Liver (tissue), 8 donors: ENCODE measurements at regions not wholly inside any gene's neighbourhood (a gene's known extent, or its start where the extent isn't known, plus 50 kb on each side); places are given as distances from the start of the nearest gene placed in this dataset.

Experiments used
- DNase-seq: peaks from one replicate; pipeline ENCODE4 v3.0.0-alpha.2; 2017; ENCODE audit warnings: low spot score
- H3K27ac ChIP-seq, 2 donors: one replicate each; pipeline ENCODE4 v1.7.0; 2013; ENCODE audit warnings: inconsistent platforms in 2 of 2, low read length in 2 of 2, control low read depth in 1 of 2, low read depth in 1 of 2, mild to moderate bottlenecking in 1 of 2
- H3K27me3 ChIP-seq, 4 donors: one replicate each; pipeline versions ENCODE4 v1.6.1 to v1.7.0; 2013; ENCODE audit warnings: low read length in 3 of 4, inconsistent platforms in 1 of 4, mild to moderate bottlenecking in 1 of 4, moderate library complexity in 1 of 4; ENCODE audit not compliant: control insufficient read depth in 4 of 4, insufficient read depth in 4 of 4
- H3K36me3 ChIP-seq, 4 donors: one replicate each; pipeline versions ENCODE4 v1.6.1 to v1.7.0; 2013; ENCODE audit warnings: low read length in 3 of 4, mild to moderate bottlenecking in 3 of 4, low read depth in 1 of 4, moderate library complexity in 1 of 4; ENCODE audit not compliant: control insufficient read depth in 4 of 4, insufficient read depth in 3 of 4
- H3K4me1 ChIP-seq, 4 donors: one replicate each; pipeline versions ENCODE4 v1.6.1 to v1.7.0; 2013; ENCODE audit warnings: low read length in 3 of 4, mild to moderate bottlenecking in 3 of 4, moderate library complexity in 1 of 4; ENCODE audit not compliant: control insufficient read depth in 4 of 4, insufficient read depth in 4 of 4
- H3K4me3 ChIP-seq, 3 donors: one replicate each; pipeline versions ENCODE4 v1.6.1 to v1.7.0; 2013; ENCODE audit warnings: low read length in 3 of 3, control low read depth in 1 of 3, low read depth in 1 of 3, mild to moderate bottlenecking in 1 of 3
- H3K9ac ChIP-seq, 2 donors: one replicate each; pipeline ENCODE4 v1.7.0; 2013; ENCODE audit warnings: low read length in 2 of 2, mild to moderate bottlenecking in 2 of 2, moderate library complexity in 2 of 2, control low read depth in 1 of 2, low read depth in 1 of 2
- H3K9me3 ChIP-seq, 4 donors: one replicate each; pipeline versions ENCODE4 v1.6.1 to v1.7.0; 2013; ENCODE audit warnings: low read length in 3 of 4; ENCODE audit not compliant: control insufficient read depth in 4 of 4
- ATF3 ChIP-seq: IDR thresholded peaks from 2 replicates; pipeline ENCODE4 v1.6.1; 2016; ENCODE audit warnings: antibody characterized with exemption
- CTCF ChIP-seq: fragments of 150-350 bp; IDR thresholded peaks from 2 replicates; pipeline ENCODE4 v1.5.1; 2017; ENCODE audit warnings: improper control_type of control experiment, low read depth, low read length; ENCODE audit not compliant: missing input control
- FOXA1 ChIP-seq: IDR thresholded peaks from 2 replicates; pipeline ENCODE4 v1.6.1; 2016; ENCODE audit warnings: antibody characterized with exemption
- FOXA2 ChIP-seq: IDR thresholded peaks from 2 replicates; pipeline ENCODE4 v1.6.1; 2016; ENCODE audit warnings: antibody characterized with exemption
- GABPA ChIP-seq, 2 donors: IDR thresholded peaks in 1 of 2; conservative IDR thresholded peaks in 1 of 2; 2 replicates each; pipeline ENCODE4 v1.6.1; 2016; ENCODE audit warnings: antibody characterized with exemption in 2 of 2, mild to moderate bottlenecking in 1 of 2, moderate library complexity in 1 of 2
- HNF4A ChIP-seq, 2 donors: conservative IDR thresholded peaks; 2 replicates each; pipeline ENCODE4 v1.6.1; 2016; ENCODE audit warnings: antibody characterized with exemption in 2 of 2, mild to moderate bottlenecking in 2 of 2
- HNF4G ChIP-seq: IDR thresholded peaks from 2 replicates; pipeline ENCODE4 v1.6.1; 2016; ENCODE audit warnings: antibody characterized with exemption
- JUND ChIP-seq, 2 donors: IDR thresholded peaks; 2 replicates each; pipeline ENCODE4 v1.6.1; 2016; ENCODE audit warnings: antibody characterized with exemption in 2 of 2
- MAX ChIP-seq: IDR thresholded peaks from 2 replicates; pipeline ENCODE4 v1.6.1; 2016; ENCODE audit warnings: antibody characterized with exemption
- NR2F2 ChIP-seq: IDR thresholded peaks from 2 replicates; pipeline ENCODE4 v1.6.1; 2016; ENCODE audit warnings: antibody characterized with exemption
- RAD21 ChIP-seq, 2 donors: IDR thresholded peaks; 2 replicates each; pipeline ENCODE4 v1.6.1; 2016; ENCODE audit warnings: antibody characterized with exemption in 2 of 2, mild to moderate bottlenecking in 2 of 2
- REST ChIP-seq: IDR thresholded peaks from 2 replicates; pipeline ENCODE4 v1.6.1; 2016; ENCODE audit warnings: antibody characterized with exemption, mild to moderate bottlenecking
- RXRA ChIP-seq, 2 donors: IDR thresholded peaks; 2 replicates each; pipeline ENCODE4 v1.6.1; 2017 to 2018; ENCODE audit warnings: antibody characterized with exemption in 2 of 2, mild to moderate bottlenecking in 1 of 2
- SP1 ChIP-seq: IDR thresholded peaks from 2 replicates; pipeline ENCODE4 v1.6.1; 2018; ENCODE audit warnings: antibody characterized with exemption, mild to moderate bottlenecking
- TAF1 ChIP-seq: conservative IDR thresholded peaks from 2 replicates; pipeline ENCODE4 v1.6.1; 2016; ENCODE audit warnings: antibody characterized with exemption, mild to moderate bottlenecking
- YY1 ChIP-seq: IDR thresholded peaks from 2 replicates; pipeline ENCODE4 v1.6.1; 2016; ENCODE audit warnings: antibody characterized with exemption, mild to moderate bottlenecking
- ZBTB33 ChIP-seq: IDR thresholded peaks from 2 replicates; pipeline ENCODE4 v1.6.1; 2016; ENCODE audit warnings: antibody characterized with exemption
- WGBS: extraction: QIAGEN DNeasy Blood & Tissue Kit; methylation state at CpG from one replicate; pipeline ENCODE4 v1.1.7; 2013; 5-methylcytosine and 5-hydroxymethylcytosine counted together
- donor health status: healthy.
- donor health status: healthy.
- donor health status: healthy.
- donor health status: healthy.
- donor health status: healthy.

- Histone ChIP-seq H3K9me3 (peaks cover 0 to 3% (median 0%) of the 10 kb centered on the region in 4 donors), H3K36me3 (no peaks in the 10 kb centered on the region), H3K4me1 (peaks cover 5 to 36% (median 29%) of the 10 kb centered on the region in 4 donors), H3K27ac (no peak overlapping the region), H3K4me3 (no peak overlapping the region), H3K27me3 (no peaks in the 10 kb centered on the region), H3K9ac (no peak overlapping the region)
- DNase-seq: no peak
- WGBS: 98% methylated on average over 3 of the region's 3 CpGs
- no peak for TF ChIP-seq MAX
- no peak for TF ChIP-seq ZBTB33
- no peak for TF ChIP-seq TAF1
- TF ChIP-seq YY1: no peak
- TF ChIP-seq FOXA2: no peak
- TF ChIP-seq RXRA (IDR thresholded peaks at IDR 0.05): no peak
- TF ChIP-seq HNF4G: no peak
- no peak for TF ChIP-seq REST
- TF ChIP-seq NR2F2: no peak
- TF ChIP-seq CTCF: no peak
- no peak for TF ChIP-seq SP1
Observed at GRCh38 chr2:203809991-203810510, 57.5 kb upstream of the CTLA4 start.

- H3K4me3 ChIP-seq: no peak overlapping the region
- no peaks in the 10 kb centered on the region for H3K36me3 ChIP-seq
- H3K27ac ChIP-seq: peak overlapping the region; percentile 37 to 67
- no peaks in the 10 kb centered on the region for H3K9me3 ChIP-seq
- no peak for DNase-seq
- H3K27me3 ChIP-seq: no peaks in the 10 kb centered on the region
- H3K9ac ChIP-seq: no peak overlapping the region
- peaks cover 5 to 38% (median 30%) of the 10 kb centered on the region in 4 donors for H3K4me1 ChIP-seq
- 46% methylated on average over 9 of the region's 9 CpGs for WGBS
- TF ChIP-seq ATF3: peak; percentile 92
- TF ChIP-seq CTCF: no peak
- peak; percentile 19 for TF ChIP-seq REST
- TF ChIP-seq HNF4G: peak; percentile 86
- TF ChIP-seq RAD21 (IDR thresholded peaks at IDR 0.05): peak; percentile 37 to 64
- TF ChIP-seq YY1: peak; percentile 49
- TF ChIP-seq NR2F2: peak; percentile 73
- TF ChIP-seq GABPA (IDR thresholded peaks at IDR 0.05 in 1 of 2, conservative IDR thresholded peaks at IDR 0.05 in 1 of 2): peak in 1 of 2 donors; percentile 78
- TF ChIP-seq HNF4A (conservative IDR thresholded peaks at IDR 0.05): peak; percentile 92 to 96
- no peak for TF ChIP-seq FOXA1
- TF ChIP-seq FOXA2: peak; percentile 7
- TF ChIP-seq JUND (IDR thresholded peaks at IDR 0.05): peak; percentile 97 to 98
- peak; percentile 95 for TF ChIP-seq SP1
Observed at GRCh38 chr2:203811491-203812221, 55.9 kb upstream of the CTLA4 start.
